ENCODE measurements at regions not wholly inside any gene's neighbourhood (a gene's known extent, or its start where the extent isn't known, plus 50 kb on each side); places are given as distances from the start of the nearest gene placed in this dataset.

DNA sequence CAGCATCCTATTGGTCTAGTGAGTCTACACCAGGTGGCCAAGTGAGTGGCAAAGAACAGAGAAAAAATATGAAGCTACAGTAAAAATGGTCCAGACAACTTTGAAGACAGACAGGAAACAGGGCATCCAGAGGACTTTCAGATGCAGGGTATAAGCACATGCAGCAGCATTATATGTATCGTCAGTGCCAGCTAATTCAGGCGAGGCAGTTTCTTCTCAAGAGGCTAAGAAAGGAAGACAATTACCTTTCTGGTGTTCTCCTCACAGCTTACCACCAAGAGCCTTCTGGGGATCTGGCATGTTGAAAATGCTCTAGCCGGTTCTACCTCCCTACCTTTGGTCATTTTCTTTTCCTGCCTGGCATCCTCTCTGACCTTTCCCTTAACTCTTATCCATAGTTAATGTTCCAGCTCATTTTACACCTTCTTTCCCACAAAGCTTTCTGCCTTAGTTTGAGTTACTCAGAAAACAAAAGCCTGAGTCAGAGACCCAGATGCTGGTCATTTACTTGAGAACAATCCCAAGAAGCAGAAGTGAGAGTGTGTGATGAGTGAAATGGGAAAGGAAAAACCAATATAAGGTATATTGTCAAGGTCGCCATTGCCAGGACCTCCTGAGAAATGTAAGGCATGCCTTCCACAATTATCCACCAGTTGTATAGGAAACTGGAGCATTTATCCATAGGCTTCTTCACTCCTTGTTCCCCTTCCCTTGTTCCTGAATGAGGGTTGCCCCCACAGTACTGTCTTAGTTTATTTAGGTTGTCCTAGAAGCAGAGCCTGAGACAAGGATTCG lies 444.1 kb downstream of the PLPP3 start:
- no peaks in the 10 kb centered on the region for H3K9me3 ChIP-seq
- ATAC-seq (no peak), DNase-seq (no peak)
- no peak overlapping the region for H3K27ac ChIP-seq
- no peaks in the 10 kb centered on the region for H3K4me1 ChIP-seq
- H3K36me3 ChIP-seq = no peaks in the 10 kb centered on the region
- WGBS (ENCODE audit: insufficient coverage, low coverage, low lambda C conversion rate, missing lambda C conversion rate) = 68% methylated on average over 4 of the region's 5 CpGs
- intact Hi-C loops (cut with DNase I) = no loop called here
- no peak for TF ChIP-seq POLR2A (IDR thresholded peaks at IDR 0.05)
- TF ChIP-seq, protein P1, sequence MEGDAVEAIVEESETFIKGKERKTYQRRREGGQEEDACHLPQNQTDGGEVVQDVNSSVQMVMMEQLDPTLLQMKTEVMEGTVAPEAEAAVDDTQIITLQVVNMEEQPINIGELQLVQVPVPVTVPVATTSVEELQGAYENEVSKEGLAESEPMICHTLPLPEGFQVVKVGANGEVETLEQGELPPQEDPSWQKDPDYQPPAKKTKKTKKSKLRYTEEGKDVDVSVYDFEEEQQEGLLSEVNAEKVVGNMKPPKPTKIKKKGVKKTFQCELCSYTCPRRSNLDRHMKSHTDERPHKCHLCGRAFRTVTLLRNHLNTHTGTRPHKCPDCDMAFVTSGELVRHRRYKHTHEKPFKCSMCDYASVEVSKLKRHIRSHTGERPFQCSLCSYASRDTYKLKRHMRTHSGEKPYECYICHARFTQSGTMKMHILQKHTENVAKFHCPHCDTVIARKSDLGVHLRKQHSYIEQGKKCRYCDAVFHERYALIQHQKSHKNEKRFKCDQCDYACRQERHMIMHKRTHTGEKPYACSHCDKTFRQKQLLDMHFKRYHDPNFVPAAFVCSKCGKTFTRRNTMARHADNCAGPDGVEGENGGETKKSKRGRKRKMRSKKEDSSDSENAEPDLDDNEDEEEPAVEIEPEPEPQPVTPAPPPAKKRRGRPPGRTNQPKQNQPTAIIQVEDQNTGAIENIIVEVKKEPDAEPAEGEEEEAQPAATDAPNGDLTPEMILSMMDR (IDR thresholded peaks at IDR 0.05) = no peak
- no peak overlapping the region for H3K4me3 ChIP-seq
- no peaks in the 10 kb centered on the region for H3K27me3 ChIP-seq

DNA sequence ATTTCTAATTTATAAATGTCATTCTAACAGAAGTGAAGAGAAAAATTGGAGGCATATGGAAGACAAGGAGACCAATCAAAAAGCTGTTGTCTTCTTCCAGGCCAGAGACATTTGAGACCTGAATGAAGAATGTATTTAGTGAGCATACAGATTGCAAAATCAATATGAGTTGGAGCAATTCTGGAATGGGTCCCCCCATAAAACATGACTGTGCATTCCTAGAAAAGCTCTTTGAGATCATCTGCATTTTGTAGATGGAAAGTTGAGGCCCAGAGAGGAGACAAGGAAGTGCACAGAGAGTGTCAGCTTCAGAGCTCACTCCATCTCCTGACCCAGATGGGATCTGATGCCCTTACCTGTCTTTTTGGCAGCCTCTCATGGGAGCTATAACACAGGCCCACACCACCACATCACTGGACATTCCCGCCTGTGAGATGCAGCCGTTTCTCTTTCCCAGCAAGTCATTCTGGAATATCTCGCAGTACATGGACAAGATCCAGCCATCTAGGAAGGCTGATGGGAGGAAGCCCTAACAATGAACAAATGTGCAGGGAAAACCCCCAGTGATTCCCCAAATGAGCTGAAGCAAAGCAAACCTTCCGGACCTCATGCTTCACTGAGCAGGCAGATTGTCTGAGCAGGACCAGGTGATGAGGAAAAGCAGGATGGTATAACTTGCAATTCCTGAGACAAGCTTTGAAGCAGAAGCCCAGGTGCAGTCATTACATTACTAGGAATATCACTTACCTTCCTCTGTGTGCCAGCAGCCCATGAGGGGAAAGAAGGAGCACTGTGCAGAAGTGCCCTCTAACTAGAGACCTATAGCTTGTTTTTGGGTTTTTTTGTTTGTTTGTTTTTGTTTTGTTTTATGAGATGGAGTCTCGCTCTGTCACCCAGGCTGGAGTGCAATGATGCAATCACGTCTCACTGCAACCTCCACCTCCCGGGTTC lies 445.6 kb downstream of the PLPP3 start:
- Histone ChIP-seq H3K27me3 (no peaks in the 10 kb centered on the region), H3K36me3 (no peaks in the 10 kb centered on the region), H3K9me3 (no peaks in the 10 kb centered on the region), H3K4me3 (no peak overlapping the region), H3K4me1 (no peaks in the 10 kb centered on the region), H3K27ac (no peak overlapping the region)
- no peak for DNase-seq
- ATAC-seq = no peak
- TF ChIP-seq, protein P1 (IDR thresholded peaks at IDR 0.05) = no peak
- no peak for TF ChIP-seq POLR2A (IDR thresholded peaks at IDR 0.05)
- WGBS (ENCODE audit: insufficient coverage, low coverage, low lambda C conversion rate, missing lambda C conversion rate) = 83% methylated on average over 6 of the region's 7 CpGs
- intact Hi-C loops (cut with DNase I) = no loop called here

DNA sequence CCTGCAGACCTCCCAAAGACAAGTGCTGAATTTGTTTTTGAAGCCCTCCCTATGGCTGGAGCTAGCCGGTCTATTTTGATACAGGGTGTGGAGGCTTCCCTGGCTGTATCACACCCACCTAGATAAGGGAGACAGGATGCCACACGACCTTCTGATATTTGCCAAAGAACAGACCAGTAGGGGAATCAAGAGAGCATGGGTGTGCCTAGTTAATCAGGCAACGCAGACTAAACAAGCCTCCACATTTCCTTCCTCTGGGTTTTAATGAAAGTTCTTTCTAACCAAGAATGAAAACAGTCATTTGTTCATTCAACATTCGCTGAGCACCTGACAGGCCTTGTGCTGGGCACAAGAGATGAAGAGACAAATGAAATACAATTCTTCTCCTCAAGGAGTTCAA lies 446.8 kb downstream of the PLPP3 start:
- Histone ChIP-seq H3K4me3 (no peak overlapping the region), H3K9me3 (no peaks in the 10 kb centered on the region), H3K27me3 (no peaks in the 10 kb centered on the region), H3K27ac (no peak overlapping the region), H3K36me3 (no peaks in the 10 kb centered on the region), H3K4me1 (no peaks in the 10 kb centered on the region)
- TF ChIP-seq, protein P1 (IDR thresholded peaks at IDR 0.05) = no peak
- no peak for TF ChIP-seq POLR2A (IDR thresholded peaks at IDR 0.05)
- DNase-seq = no peak
- ATAC-seq = peak in 2 of 4 donors; percentile 18 to 31
- 39% methylated on average over 4 of the region's 4 CpGs for WGBS (ENCODE audit: insufficient coverage, low coverage, low lambda C conversion rate, missing lambda C conversion rate)
- intact Hi-C loops (cut with DNase I) = no loop called here

GRCh38 chr1:56129837-56130236 lies 449.5 kb downstream of the PLPP3 start:
- TF ChIP-seq POLR2A (IDR thresholded peaks at IDR 0.05) = no peak
- TF ChIP-seq, protein P1 (IDR thresholded peaks at IDR 0.05) = no peak
- Histone ChIP-seq H3K4me1 (no peaks in the 10 kb centered on the region), H3K27ac (no peak overlapping the region), H3K27me3 (no peaks in the 10 kb centered on the region), H3K36me3 (no peaks in the 10 kb centered on the region), H3K9me3 (no peaks in the 10 kb centered on the region), H3K4me3 (no peak overlapping the region)
- ATAC-seq (no peak), DNase-seq (no peak)
- 77% methylated on average over 3 of the region's 3 CpGs for WGBS (ENCODE audit: insufficient coverage, low coverage, low lambda C conversion rate, missing lambda C conversion rate)
- intact Hi-C loops (cut with DNase I) = no loop called here
